Keratinocyte (primary cell): ENCODE measurements at regions not wholly inside any gene's neighbourhood (a gene's known extent, or its start where the extent isn't known, plus 50 kb on each side); places are given as distances from the start of the nearest gene placed in this dataset.

Source experiments
- DNase-seq: peaks from one replicate; pipeline ENCODE4 v3.0.0-alpha.2; 2011; ENCODE audit warnings: low read depth, missing footprints, low spot score
- FAIRE-seq: peaks from 2 replicates; lab custom pipeline; 2011; peaks lifted over from hg19 to GRCh38; lab: Jason Lieb, UNC
- H2AFZ ChIP-seq: 2 replicates; pipeline ENCODE4 v1.6.0; 2012; ENCODE audit warnings: low read length, control low read depth, inconsistent platforms; ENCODE audit not compliant: control insufficient read depth
- H3K27ac ChIP-seq: 2 replicates; pipeline ENCODE4 v1.5.1; 2011; ENCODE audit warnings: low read length; ENCODE audit not compliant: control insufficient read depth, insufficient read depth
- H3K27me3 ChIP-seq: 3 replicates; pipeline ENCODE4 v1.6.0; 2011; ENCODE audit warnings: low read length; ENCODE audit not compliant: control insufficient read depth, insufficient read depth; ENCODE audit errors: extremely low read depth
- H3K36me3 ChIP-seq, 2 experiments: 2 replicates in 1 of 2; 3 replicates in 1 of 2; pipeline ENCODE4 v1.5.1; 2011; ENCODE audit warnings: low read length in 2 of 2, mild to moderate bottlenecking in 1 of 2; ENCODE audit not compliant: control insufficient read depth in 2 of 2, insufficient read depth in 2 of 2; ENCODE audit errors: extremely low read depth in 1 of 2
- H3K4me1 ChIP-seq: 3 replicates; pipeline ENCODE4 v1.5.1; 2011; ENCODE audit warnings: low read length; ENCODE audit not compliant: control insufficient read depth, insufficient read depth; ENCODE audit errors: extremely low read depth
- H3K4me2 ChIP-seq: 3 replicates; pipeline ENCODE4 v1.6.0; 2011; ENCODE audit warnings: low read depth, low read length; ENCODE audit not compliant: control insufficient read depth, insufficient read depth; ENCODE audit errors: extremely low read depth
- H3K4me3 ChIP-seq, 3 experiments: fragments of 200-600 bp in 1 of 3; sonication (generic) in 1 of 3; 2 replicates in 2 of 3; 3 replicates in 1 of 3; pipeline ENCODE4 v1.5.1; 2011 to 2016; ENCODE audit warnings: low read length in 3 of 3, mild to moderate bottlenecking in 3 of 3, control low read depth in 2 of 3, inconsistent platforms in 1 of 3, low read depth in 1 of 3, mixed read lengths in 1 of 3, mixed run types in 1 of 3, moderate library complexity in 1 of 3; ENCODE audit not compliant: control insufficient read depth in 2 of 3, insufficient read depth in 2 of 3; ENCODE audit errors: extremely low read depth in 1 of 3
- H3K79me2 ChIP-seq: 2 replicates; pipeline ENCODE4 v1.6.0; 2012; ENCODE audit warnings: low read length; ENCODE audit not compliant: control insufficient read depth, insufficient read depth
- H3K9ac ChIP-seq: 3 replicates; pipeline ENCODE4 v1.6.0; 2011; ENCODE audit warnings: low read length; ENCODE audit not compliant: control insufficient read depth, insufficient read depth; ENCODE audit errors: extremely low read depth
- H3K9me1 ChIP-seq: 3 replicates; pipeline ENCODE4 v1.6.0; 2011; ENCODE audit warnings: low read length; ENCODE audit not compliant: control insufficient read depth, insufficient read depth; ENCODE audit errors: extremely low read depth
- H3K9me3 ChIP-seq: 2 replicates; pipeline ENCODE4 v1.5.1; 2012; ENCODE audit warnings: low read depth, low read length; ENCODE audit not compliant: control insufficient read depth
- H4K20me1 ChIP-seq: 3 replicates; pipeline ENCODE4 v1.6.0; 2011; ENCODE audit warnings: low read length; ENCODE audit not compliant: control insufficient read depth, insufficient read depth; ENCODE audit errors: extremely low read depth
- EZH2 ChIP-seq: IDR thresholded peaks from one replicate; pipeline ENCODE4 v1.6.1; 2012; ENCODE audit warnings: inconsistent platforms, mild to moderate bottlenecking, low read length, moderate library complexity
- dilution Hi-C: fragments of 300-500 bp; cut with MboI; formaldehyde crosslinking; loops from one replicate; pipeline ENCODE4 v1.7.0; 2020; ENCODE audit warnings: low sequenced_read_pairs; ENCODE audit not compliant: extremely low pct_ligation_motif_present
- TF ChIP-seq, protein P1 (sequence below), 3 experiments: IDR thresholded peaks in 1 of 3; conservative IDR thresholded peaks in 1 of 3; optimal IDR thresholded peaks in 1 of 3; 2 replicates in 2 of 3; 3 replicates in 1 of 3; pipeline versions ENCODE3 to v1.5.1; 2011; ENCODE audit warnings: low read length in 3 of 3, mild to moderate bottlenecking in 3 of 3, moderate library complexity in 2 of 3, control low read depth in 1 of 3, inconsistent platforms in 1 of 3; ENCODE audit not compliant: insufficient read depth in 2 of 3; ENCODE audit errors: extremely low read depth in 1 of 3

- DNase-seq (no peak), FAIRE-seq (no peak)
- H2AFZ ChIP-seq: no peak overlapping the region
- H3K9me3 ChIP-seq: peaks cover 3% of the 10 kb centered on the region
- H3K36me3 ChIP-seq: no peaks in the 10 kb centered on the region
- H3K27me3 ChIP-seq: no peaks in the 10 kb centered on the region
- dilution Hi-C loops: no loop called here
- no peak overlapping the region for H3K9ac ChIP-seq
- no peak overlapping the region for H3K4me3 ChIP-seq
- TF ChIP-seq, protein P1, sequence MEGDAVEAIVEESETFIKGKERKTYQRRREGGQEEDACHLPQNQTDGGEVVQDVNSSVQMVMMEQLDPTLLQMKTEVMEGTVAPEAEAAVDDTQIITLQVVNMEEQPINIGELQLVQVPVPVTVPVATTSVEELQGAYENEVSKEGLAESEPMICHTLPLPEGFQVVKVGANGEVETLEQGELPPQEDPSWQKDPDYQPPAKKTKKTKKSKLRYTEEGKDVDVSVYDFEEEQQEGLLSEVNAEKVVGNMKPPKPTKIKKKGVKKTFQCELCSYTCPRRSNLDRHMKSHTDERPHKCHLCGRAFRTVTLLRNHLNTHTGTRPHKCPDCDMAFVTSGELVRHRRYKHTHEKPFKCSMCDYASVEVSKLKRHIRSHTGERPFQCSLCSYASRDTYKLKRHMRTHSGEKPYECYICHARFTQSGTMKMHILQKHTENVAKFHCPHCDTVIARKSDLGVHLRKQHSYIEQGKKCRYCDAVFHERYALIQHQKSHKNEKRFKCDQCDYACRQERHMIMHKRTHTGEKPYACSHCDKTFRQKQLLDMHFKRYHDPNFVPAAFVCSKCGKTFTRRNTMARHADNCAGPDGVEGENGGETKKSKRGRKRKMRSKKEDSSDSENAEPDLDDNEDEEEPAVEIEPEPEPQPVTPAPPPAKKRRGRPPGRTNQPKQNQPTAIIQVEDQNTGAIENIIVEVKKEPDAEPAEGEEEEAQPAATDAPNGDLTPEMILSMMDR (optimal IDR thresholded peaks at IDR 0.05 in 1 of 3, IDR thresholded peaks at IDR 0.05 in 1 of 3, conservative IDR thresholded peaks at IDR 0.05 in 1 of 3; ENCODE audit: extremely low read depth in 1 of 3, insufficient read depth in 2 of 3, low read length in 3 of 3): no peak
- no peak for TF ChIP-seq EZH2
- H3K79me2 ChIP-seq: no peaks in the 10 kb centered on the region
- H3K4me1 ChIP-seq: no peaks in the 10 kb centered on the region
- no peaks in the 10 kb centered on the region for H4K20me1 ChIP-seq
- no peak overlapping the region for H3K4me2 ChIP-seq
- no peaks in the 10 kb centered on the region for H3K9me1 ChIP-seq
- H3K27ac ChIP-seq: no peak overlapping the region
Measured at GRCh38 chrX:828411-828959, 197.9 kb downstream of the SHOX start.

GRCh38 chrX:826448-826847 lies 195.9 kb downstream of the SHOX start:
- peaks cover 3% of the 10 kb centered on the region for H3K9me3 ChIP-seq
- FAIRE-seq (no peak), DNase-seq (no peak)
- H3K36me3 ChIP-seq: no peaks in the 10 kb centered on the region
- H3K4me1 ChIP-seq: no peaks in the 10 kb centered on the region
- H3K9me1 ChIP-seq: no peaks in the 10 kb centered on the region
- H3K79me2 ChIP-seq: no peaks in the 10 kb centered on the region
- H3K27ac ChIP-seq: no peak overlapping the region
- H3K4me3 ChIP-seq: no peak overlapping the region
- H4K20me1 ChIP-seq: no peaks in the 10 kb centered on the region
- H3K9ac ChIP-seq: no peak overlapping the region
- dilution Hi-C loops: no loop called here
- no peak overlapping the region for H3K4me2 ChIP-seq
- no peak overlapping the region for H2AFZ ChIP-seq
- H3K27me3 ChIP-seq: no peaks in the 10 kb centered on the region
- TF ChIP-seq EZH2: no peak
- TF ChIP-seq, protein P1 (optimal IDR thresholded peaks at IDR 0.05 in 1 of 3, IDR thresholded peaks at IDR 0.05 in 1 of 3, conservative IDR thresholded peaks at IDR 0.05 in 1 of 3; ENCODE audit: extremely low read depth in 1 of 3, insufficient read depth in 2 of 3, low read length in 3 of 3): no peak
